Calu3 (cell line): ENCODE measurements at regions not wholly inside any gene's neighbourhood (a gene's known extent, or its start where the extent isn't known, plus 50 kb on each side); places are given as distances from the start of the nearest gene placed in this dataset.

ENCODE experiments used
- BruUV-seq: library from RNA; stranded (reverse); fragments of 400-500 nt; replicated peaks from 2 replicates; lab custom pipeline; 2021; lab: Mats Ljungman, UMichigan
- CTCF ChIA-PET: fragments of 300-600 bp; sonication (Branson Sonifier 250); formaldehyde crosslinking; loops from one replicate; lab custom pipeline; 2022; ENCODE audit warnings: antibody characterized with exemption; lab: Charles Lee
- DNase-seq: peaks from one replicate; pipeline ENCODE4 v3.0.0; 2022
- H3K27ac Mint-ChIP-seq: one replicate; pipeline ENCODE4 v1.8.0; 2022; ENCODE audit warnings: mixed read lengths; ENCODE audit not compliant: unreplicated experiment
- H3K27me3 Mint-ChIP-seq: one replicate; pipeline ENCODE4 v1.8.0; 2022; ENCODE audit warnings: mixed read lengths; ENCODE audit not compliant: unreplicated experiment
- H3K36me3 Mint-ChIP-seq: one replicate; pipeline ENCODE4 v1.8.0; 2022; ENCODE audit warnings: mild to moderate bottlenecking, moderate library complexity, mixed read lengths; ENCODE audit not compliant: insufficient read depth, unreplicated experiment
- H3K4me1 Mint-ChIP-seq: one replicate; pipeline ENCODE4 v1.8.0; 2022; ENCODE audit warnings: mild to moderate bottlenecking, low read depth, mixed read lengths; ENCODE audit not compliant: unreplicated experiment
- H3K4me3 Mint-ChIP-seq: one replicate; pipeline ENCODE4 v1.8.0; 2022; ENCODE audit warnings: mild to moderate bottlenecking, low read depth, moderate library complexity, mixed read lengths; ENCODE audit not compliant: unreplicated experiment
- H3K9me3 Mint-ChIP-seq: one replicate; pipeline ENCODE4 v1.8.0; 2022; ENCODE audit warnings: low read depth, mixed read lengths; ENCODE audit not compliant: unreplicated experiment
- CTCF ChIP-seq: fragments of 200-600 bp; IDR thresholded peaks from one replicate; pipeline ENCODE4 v1.8.0; 2022; ENCODE audit warnings: antibody characterized with exemption; ENCODE audit not compliant: unreplicated experiment
- intact Hi-C: fragments of 100-400 bp; cut with micrococcal nuclease; formaldehyde crosslinking; loops from one replicate; pipeline ENCODE4 v1.10.0; 2022; ENCODE audit not compliant: unreplicated experiment

- intact Hi-C loops: no loop called here
- Mint-ChIP-seq H3K9me3 (no peaks in the 10 kb centered on the region), H3K27me3 (no peaks in the 10 kb centered on the region), H3K27ac (no peak overlapping the region), H3K4me3 (no peak overlapping the region), H3K36me3 (peaks cover 3% of the 10 kb centered on the region), H3K4me1 (peaks cover 6% of the 10 kb centered on the region)
- no peak for TF ChIP-seq CTCF
- DNase-seq: no peak
- CTCF ChIA-PET: no interaction called here
- BruUV-seq: no TSS peak
Measured at GRCh38 chr18:46242183-46242582, 138.0 kb downstream of the HAUS1 start.

GRCh38 chr18:46243095-46243494 is 138.9 kb downstream of the HAUS1 start:
- no peak for TF ChIP-seq CTCF
- H3K4me1 Mint-ChIP-seq: peaks cover 13% of the 10 kb centered on the region
- H3K36me3 Mint-ChIP-seq: peaks cover 4% of the 10 kb centered on the region
- no peak overlapping the region for H3K27ac Mint-ChIP-seq
- no peak overlapping the region for H3K4me3 Mint-ChIP-seq
- H3K27me3 Mint-ChIP-seq: no peaks in the 10 kb centered on the region
- CTCF ChIA-PET: no interaction called here
- intact Hi-C loops: no loop called here
- BruUV-seq: no TSS peak
- H3K9me3 Mint-ChIP-seq: no peaks in the 10 kb centered on the region
- no peak for DNase-seq

GRCh38 chr18:46243673-46244072 is 139.5 kb downstream of the HAUS1 start:
- Mint-ChIP-seq H3K4me1 (peaks cover 19% of the 10 kb centered on the region), H3K36me3 (peaks cover 5% of the 10 kb centered on the region), H3K27me3 (no peaks in the 10 kb centered on the region), H3K4me3 (no peak overlapping the region), H3K27ac (no peak overlapping the region), H3K9me3 (no peaks in the 10 kb centered on the region)
- no peak for TF ChIP-seq CTCF
- no peak for DNase-seq
- CTCF ChIA-PET: no interaction called here
- intact Hi-C loops: no loop called here
- BruUV-seq: no TSS peak

GRCh38 chr18:46246101-46246500 is 141.9 kb downstream of the HAUS1 start:
- Mint-ChIP-seq H3K36me3 (peaks cover 23% of the 10 kb centered on the region), H3K27ac (no peak overlapping the region), H3K9me3 (no peaks in the 10 kb centered on the region), H3K4me1 (peaks cover 43% of the 10 kb centered on the region), H3K27me3 (no peaks in the 10 kb centered on the region), H3K4me3 (no peak overlapping the region)
- CTCF ChIA-PET: no interaction called here
- intact Hi-C loops: no loop called here
- DNase-seq: no peak
- BruUV-seq: no TSS peak
- no peak for TF ChIP-seq CTCF
